ENCODE measurements at regions not wholly inside any gene's neighbourhood (a gene's known extent, or its start where the extent isn't known, plus 50 kb on each side); places are given as distances from the start of the nearest gene placed in this dataset.
"Not testable (repeated sequence)": the region's sequence is repeated elsewhere in the genome, so short reads cannot be mapped to it uniquely, and the experiment has no call there.

DNA sequence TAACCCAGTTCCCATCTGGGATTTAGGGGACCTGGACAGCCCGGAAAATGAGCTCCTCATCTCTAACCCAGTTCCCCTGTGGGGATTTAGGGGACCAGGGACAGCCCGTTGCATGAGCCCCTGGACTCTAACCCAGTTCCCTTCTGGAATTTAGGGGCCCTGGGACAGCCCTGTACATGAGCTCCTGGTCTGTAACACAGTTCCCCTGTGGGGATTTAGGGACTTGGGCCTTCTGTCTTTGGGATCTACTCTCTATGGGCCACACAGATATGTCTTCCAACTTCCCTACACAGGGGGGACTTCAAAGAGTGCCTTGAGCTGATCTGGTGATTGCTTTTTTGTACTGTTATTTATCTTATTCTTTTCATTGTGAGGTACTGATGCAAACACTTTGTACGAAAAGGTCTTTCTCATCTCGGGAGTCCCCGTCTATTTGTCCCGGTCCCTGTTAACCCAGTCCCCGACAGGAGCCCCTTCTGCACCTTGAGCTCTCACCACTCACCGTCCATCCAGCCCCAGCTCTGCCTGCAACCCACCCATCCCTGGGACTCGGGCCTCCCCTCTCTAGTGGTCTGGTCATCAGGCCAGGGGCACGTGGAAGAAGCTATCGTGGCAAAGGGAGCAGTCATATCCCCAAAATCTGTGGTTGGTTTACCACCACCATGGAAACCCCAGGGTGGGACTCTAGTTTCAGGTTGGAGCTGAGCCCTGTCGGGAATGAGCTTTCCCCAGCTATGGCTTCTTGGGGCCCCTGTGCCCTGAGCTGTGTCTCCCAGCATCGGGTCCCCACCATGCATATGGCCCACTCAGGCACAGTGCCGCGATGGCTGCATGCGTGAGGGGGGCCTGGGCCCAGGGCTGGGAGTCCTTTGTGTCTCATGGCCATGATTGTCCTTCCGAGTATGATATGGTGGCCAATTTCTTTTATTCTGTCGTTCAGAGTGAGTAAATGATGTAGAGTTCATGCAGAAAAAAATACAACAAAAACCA is 270.4 kb upstream of the PLCXD1 start:
- H3K4me3 ChIP-seq; H3K27ac ChIP-seq; H3K9me3 ChIP-seq; DNase-seq; H3K4me1 ChIP-seq; H3K27me3 ChIP-seq; intact Hi-C loops (cut with DNase I); H3K36me3 ChIP-seq: not testable (repeated sequence)
- ATAC-seq: peak; percentile 35

DNA sequence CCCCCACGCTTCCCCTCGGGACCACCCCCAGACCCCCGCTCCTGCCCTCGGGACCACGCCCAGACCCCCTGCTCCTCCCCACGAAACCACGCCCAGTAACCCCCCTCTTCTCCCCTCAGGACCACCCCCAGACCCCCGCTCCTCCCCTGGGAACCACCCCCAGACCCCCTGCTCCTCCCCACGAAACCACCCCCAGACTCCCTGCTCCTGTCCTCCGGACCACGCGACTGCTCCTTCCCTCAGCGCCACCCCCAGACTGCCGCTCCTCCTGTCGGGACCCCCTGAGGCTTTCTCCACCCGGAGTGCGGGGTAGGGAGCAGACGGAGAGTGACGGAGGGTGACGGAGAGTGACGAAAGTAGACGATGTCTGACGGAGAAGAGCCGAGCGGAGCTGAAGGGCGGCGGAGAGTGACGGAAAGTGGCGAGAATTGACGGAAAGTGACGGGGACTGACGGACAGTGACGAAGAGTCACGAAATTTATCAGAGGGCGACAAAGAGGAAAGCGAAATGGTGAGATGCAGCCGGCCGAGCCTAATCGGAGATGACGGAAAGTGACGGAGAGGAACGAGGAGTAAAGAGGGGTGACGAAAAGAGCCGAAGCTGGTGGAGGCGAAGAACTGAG is 267.2 kb upstream of the PLCXD1 start:
- H3K27me3 ChIP-seq; intact Hi-C loops (cut with DNase I); H3K27ac ChIP-seq; DNase-seq; H3K4me1 ChIP-seq; H3K36me3 ChIP-seq; H3K4me3 ChIP-seq; H3K9me3 ChIP-seq: not testable (repeated sequence)
- ATAC-seq: peak; percentile 93

DNA sequence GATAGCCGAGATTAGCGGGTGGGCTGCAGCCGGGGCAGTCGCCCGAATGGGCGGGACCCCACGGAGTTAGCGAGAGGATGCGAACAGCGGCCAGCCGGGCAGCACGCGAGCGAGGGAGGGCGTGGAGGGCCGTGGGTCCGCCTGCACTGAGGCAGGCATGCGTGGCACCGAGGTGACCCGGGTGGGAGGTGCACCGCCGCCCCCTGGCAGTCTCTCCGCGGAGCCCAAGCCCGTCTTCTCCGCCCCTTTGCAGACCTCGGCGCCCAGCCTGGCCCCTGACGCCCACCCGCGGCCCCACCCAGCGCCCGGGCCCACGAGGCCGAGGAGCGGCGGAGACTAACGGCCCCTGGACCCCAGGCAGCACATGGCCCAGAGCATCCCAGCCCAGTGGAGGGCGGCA is 266.7 kb upstream of the PLCXD1 start:
- intact Hi-C loops (cut with DNase I); DNase-seq; ATAC-seq; H3K4me1 ChIP-seq; H3K9me3 ChIP-seq; H3K4me3 ChIP-seq; H3K27ac ChIP-seq; H3K36me3 ChIP-seq; H3K27me3 ChIP-seq: not testable (repeated sequence)

DNA sequence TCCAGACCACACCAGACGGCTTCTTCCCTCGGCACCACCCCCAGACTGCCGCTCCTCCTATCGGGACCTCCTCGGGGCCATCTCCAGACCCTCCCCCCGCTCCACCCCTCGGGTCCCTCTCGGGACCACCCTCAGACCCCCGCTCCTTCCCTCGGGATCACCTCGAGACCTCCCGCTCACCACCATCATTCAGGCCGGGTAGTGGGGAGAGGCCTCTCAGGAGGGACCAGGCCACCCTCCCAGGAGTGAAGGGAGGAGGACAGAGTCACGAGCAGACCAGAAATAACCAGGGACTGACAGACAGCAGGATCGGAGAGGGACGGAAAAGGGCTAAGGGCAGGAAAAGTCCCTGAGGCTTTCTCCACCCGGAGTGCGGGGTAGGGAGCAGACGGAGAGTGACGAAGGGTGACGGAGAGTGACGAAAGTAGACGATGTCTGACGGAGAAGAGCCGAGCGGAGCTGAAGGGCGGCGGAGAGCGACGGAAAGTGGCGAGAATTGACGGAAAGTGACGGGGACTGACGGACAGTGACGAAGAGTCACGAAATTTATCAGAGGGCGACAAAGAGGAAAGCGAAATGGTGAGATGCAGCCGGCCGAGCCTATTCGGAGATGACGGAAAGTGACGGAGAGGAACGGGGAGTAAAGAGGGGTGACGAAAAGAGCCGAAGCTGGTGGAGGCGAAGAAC is 262.3 kb upstream of the PLCXD1 start:
- H3K27ac ChIP-seq; H3K4me1 ChIP-seq; DNase-seq; H3K27me3 ChIP-seq; H3K36me3 ChIP-seq; H3K4me3 ChIP-seq; intact Hi-C loops (cut with DNase I); H3K9me3 ChIP-seq: not testable (repeated sequence)
- ATAC-seq: peak; percentile 98

DNA sequence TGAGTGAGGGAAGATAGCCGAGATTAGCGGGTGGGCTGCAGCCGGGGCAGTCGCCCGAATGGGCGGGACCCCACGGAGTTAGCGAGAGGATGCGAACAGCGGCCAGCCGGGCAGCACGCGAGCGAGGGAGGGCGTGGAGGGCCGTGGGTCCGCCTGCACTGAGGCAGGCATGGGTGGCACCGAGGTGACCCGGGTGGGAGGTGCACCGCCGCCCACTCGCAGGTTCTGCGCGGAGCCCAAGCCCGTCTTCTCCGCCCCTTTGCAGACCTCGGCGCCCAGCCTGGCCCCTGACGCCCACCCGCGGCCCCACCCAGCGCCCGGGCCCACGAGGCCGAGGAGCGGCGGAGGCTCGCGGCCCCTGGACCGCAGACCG is 261.7 kb upstream of the PLCXD1 start:
- H3K4me1 ChIP-seq; ATAC-seq; H3K9me3 ChIP-seq; H3K4me3 ChIP-seq; H3K36me3 ChIP-seq; H3K27me3 ChIP-seq; intact Hi-C loops (cut with DNase I); DNase-seq; H3K27ac ChIP-seq: not testable (repeated sequence)

DNA sequence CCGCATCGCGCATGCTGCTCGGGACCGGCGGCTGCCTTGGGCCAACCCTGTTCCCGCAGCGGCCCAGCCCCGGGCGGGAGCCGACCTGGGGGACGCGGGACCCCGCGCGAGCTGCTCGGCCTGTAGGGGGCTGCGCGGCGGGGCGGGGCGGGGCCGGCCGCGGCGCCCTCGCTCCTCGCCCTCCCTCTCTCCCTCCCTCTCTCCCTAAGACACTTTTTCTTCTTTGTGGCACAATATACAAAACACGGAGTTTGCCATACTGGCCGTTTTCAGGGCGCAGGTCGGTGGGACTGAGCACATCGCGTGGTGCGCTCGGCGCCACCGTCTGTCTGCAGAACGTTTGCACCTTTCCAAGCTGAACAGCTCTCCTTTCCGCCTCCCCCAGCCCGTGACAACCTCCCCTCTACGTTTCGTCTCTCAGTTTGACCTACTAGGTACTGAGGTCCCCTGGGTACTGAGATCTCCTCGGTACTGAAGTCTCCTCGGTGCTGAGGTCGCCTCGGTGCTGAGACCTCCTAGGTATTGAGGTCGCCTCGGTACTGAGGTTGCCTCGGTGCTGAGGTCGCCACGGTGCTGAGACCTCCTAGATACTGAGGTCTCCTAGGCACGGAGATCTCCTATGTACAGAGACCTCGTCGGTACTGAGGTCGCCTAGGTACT is 261.1 kb upstream of the PLCXD1 start:
- Histone ChIP-seq H3K27ac (no peak overlapping the region), H3K36me3 (no peaks in the 10 kb centered on the region), H3K4me3 (no peak overlapping the region), H3K4me1 (no peaks in the 10 kb centered on the region), H3K27me3 (no peaks in the 10 kb centered on the region), H3K9me3 (no peaks in the 10 kb centered on the region)
- ATAC-seq (no peak), DNase-seq (no peak)
- intact Hi-C loops (cut with DNase I): no loop called here
- TF ChIP-seq, protein P1, sequence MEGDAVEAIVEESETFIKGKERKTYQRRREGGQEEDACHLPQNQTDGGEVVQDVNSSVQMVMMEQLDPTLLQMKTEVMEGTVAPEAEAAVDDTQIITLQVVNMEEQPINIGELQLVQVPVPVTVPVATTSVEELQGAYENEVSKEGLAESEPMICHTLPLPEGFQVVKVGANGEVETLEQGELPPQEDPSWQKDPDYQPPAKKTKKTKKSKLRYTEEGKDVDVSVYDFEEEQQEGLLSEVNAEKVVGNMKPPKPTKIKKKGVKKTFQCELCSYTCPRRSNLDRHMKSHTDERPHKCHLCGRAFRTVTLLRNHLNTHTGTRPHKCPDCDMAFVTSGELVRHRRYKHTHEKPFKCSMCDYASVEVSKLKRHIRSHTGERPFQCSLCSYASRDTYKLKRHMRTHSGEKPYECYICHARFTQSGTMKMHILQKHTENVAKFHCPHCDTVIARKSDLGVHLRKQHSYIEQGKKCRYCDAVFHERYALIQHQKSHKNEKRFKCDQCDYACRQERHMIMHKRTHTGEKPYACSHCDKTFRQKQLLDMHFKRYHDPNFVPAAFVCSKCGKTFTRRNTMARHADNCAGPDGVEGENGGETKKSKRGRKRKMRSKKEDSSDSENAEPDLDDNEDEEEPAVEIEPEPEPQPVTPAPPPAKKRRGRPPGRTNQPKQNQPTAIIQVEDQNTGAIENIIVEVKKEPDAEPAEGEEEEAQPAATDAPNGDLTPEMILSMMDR (IDR thresholded peaks at IDR 0.05): no peak

DNA sequence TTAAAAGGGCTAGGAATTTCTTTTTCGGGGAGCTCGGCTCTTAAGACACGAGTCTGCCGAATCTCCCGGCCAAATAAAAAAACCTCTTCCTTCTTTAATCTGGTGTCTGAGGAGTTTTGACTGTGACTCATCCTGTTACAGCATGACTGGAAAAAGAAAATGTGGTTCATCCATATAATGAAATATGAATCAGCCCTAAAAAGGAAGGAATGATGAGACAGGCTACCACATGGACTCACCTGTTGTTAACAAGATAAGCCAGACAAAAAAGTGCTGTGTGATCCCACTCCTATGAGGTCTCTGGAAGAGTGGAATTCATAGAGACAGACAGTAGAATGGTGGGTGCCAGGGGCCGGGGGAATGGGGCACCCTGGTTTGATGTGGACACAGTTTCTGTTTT is 257.0 kb upstream of the PLCXD1 start:
- intact Hi-C loops (cut with DNase I); H3K4me3 ChIP-seq; ATAC-seq; H3K9me3 ChIP-seq; H3K27me3 ChIP-seq; H3K27ac ChIP-seq; DNase-seq; H3K36me3 ChIP-seq; H3K4me1 ChIP-seq: not testable (repeated sequence)
